Activated naive CD4-positive, alpha-beta T cell treated with Interleukin-2 at 50 U/mL for 16 hours (primary cell): ENCODE measurements at regions not wholly inside any gene's neighbourhood (a gene's known extent, or its start where the extent isn't known, plus 50 kb on each side); places are given as distances from the start of the nearest gene placed in this dataset.

Experiments
- DNase-seq: peaks from one replicate; pipeline ENCODE4 v3.0.0-alpha.2; 2020

GRCh38 chr6:170131351-170131750, 159.5 kb downstream of the DLL1 start:
- no peak for DNase-seq

- DNase-seq: no peak
Observed at GRCh38 chr6:170130771-170131241, 160.1 kb downstream of the DLL1 start.

- no peak for DNase-seq
Observed at GRCh38 chr6:170130201-170130621, 160.7 kb downstream of the DLL1 start.

- DNase-seq: no peak
Observed at GRCh38 chr6:170129691-170130171, 161.1 kb downstream of the DLL1 start.

GRCh38 chr6:170128811-170129681, 161.8 kb downstream of the DLL1 start:
- DNase-seq: no peak

GRCh38 chr6:170128346-170128745, 162.5 kb downstream of the DLL1 start:
- DNase-seq: no peak

- no peak for DNase-seq
Observed at GRCh38 chr6:170127151-170127550, 163.7 kb downstream of the DLL1 start.

- DNase-seq: no peak
Observed at GRCh38 chr6:170125456-170126300, 165.2 kb downstream of the DLL1 start.

GRCh38 chr6:170124836-170125235, 166.0 kb downstream of the DLL1 start:
- no peak for DNase-seq

- no peak for DNase-seq
Observed at GRCh38 chr6:170124150-170124549, 166.7 kb downstream of the DLL1 start.

- no peak for DNase-seq
Observed at GRCh38 chr6:170122651-170123050, 168.2 kb downstream of the DLL1 start.

- no peak for DNase-seq
Observed at GRCh38 chr6:170117111-170117972, 173.5 kb downstream of the DLL1 start.

- DNase-seq: no peak
Observed at GRCh38 chr6:170116636-170117035, 174.2 kb downstream of the DLL1 start.

- no peak for DNase-seq
Observed at GRCh38 chr6:170114956-170115855, 175.7 kb downstream of the DLL1 start.

- no peak for DNase-seq
Observed at GRCh38 chr6:170114187-170114945, 176.5 kb downstream of the DLL1 start.

GRCh38 chr6:170113141-170113540, 177.7 kb downstream of the DLL1 start:
- no peak for DNase-seq

GRCh38 chr6:170112583-170112860, 178.4 kb downstream of the DLL1 start:
- DNase-seq: no peak

GRCh38 chr6:170111816-170112582, 178.9 kb downstream of the DLL1 start:
- DNase-seq: no peak

GRCh38 chr6:170111141-170111664, 179.7 kb downstream of the DLL1 start:
- no peak for DNase-seq
